ENCODE measurements at regions not wholly inside any gene's neighbourhood (a gene's known extent, or its start where the extent isn't known, plus 50 kb on each side); places are given as distances from the start of the nearest gene placed in this dataset.
"Not testable (repeated sequence)": the region's sequence is repeated elsewhere in the genome, so short reads cannot be mapped to it uniquely, and the experiment has no call there.

- no peak for DNase-seq
Observed at GRCh38 chrX:38943120-38943519, 141.9 kb downstream of the MID1IP1 start.

- no peak for DNase-seq
Observed at GRCh38 chrX:38948046-38948445, 146.8 kb downstream of the MID1IP1 start.

GRCh38 chrX:38954520-38954919 lies 153.3 kb downstream of the MID1IP1 start:
- no peak for DNase-seq

- DNase-seq, result no peak
Observed at GRCh38 chrX:38959736-38960135, 158.5 kb downstream of the MID1IP1 start.

GRCh38 chrX:38960137-38960536 lies 158.9 kb downstream of the MID1IP1 start:
- DNase-seq, result no peak

GRCh38 chrX:38961936-38962335 lies 160.7 kb downstream of the MID1IP1 start:
- no peak for DNase-seq

GRCh38 chrX:38963244-38963643 lies 162.0 kb downstream of the MID1IP1 start:
- DNase-seq, result not testable (repeated sequence)

GRCh38 chrX:38965888-38966287 lies 164.6 kb downstream of the MID1IP1 start:
- DNase-seq, result no peak

GRCh38 chrX:38968344-38969216 lies 167.3 kb downstream of the MID1IP1 start:
- no peak for DNase-seq

- DNase-seq, result no peak
Observed at GRCh38 chrX:38970074-38970473, 168.8 kb downstream of the MID1IP1 start.

GRCh38 chrX:38970845-38971244 lies 169.6 kb downstream of the MID1IP1 start:
- DNase-seq, result no peak

- DNase-seq, result no peak
Observed at GRCh38 chrX:38973322-38973721, 172.1 kb downstream of the MID1IP1 start.

GRCh38 chrX:38974542-38974941 lies 173.3 kb downstream of the MID1IP1 start:
- DNase-seq, result no peak

GRCh38 chrX:38975368-38975942 lies 174.2 kb downstream of the MID1IP1 start:
- DNase-seq, result no peak

GRCh38 chrX:38982370-38982769 lies 181.1 kb downstream of the MID1IP1 start:
- no peak for DNase-seq

GRCh38 chrX:38982843-38983242 lies 181.6 kb downstream of the MID1IP1 start:
- no peak for DNase-seq

GRCh38 chrX:38985375-38985774 lies 184.1 kb downstream of the MID1IP1 start:
- peak; percentile 33 to 60 for DNase-seq

- DNase-seq, result no peak
Observed at GRCh38 chrX:38985945-38986344, 184.7 kb downstream of the MID1IP1 start.

GRCh38 chrX:38986586-38986985 lies 185.3 kb downstream of the MID1IP1 start:
- no peak for DNase-seq

GRCh38 chrX:38987198-38987651 lies 186.0 kb downstream of the MID1IP1 start:
- peak in 1 of 2 experiments; percentile 0 for DNase-seq

GRCh38 chrX:38988301-38988700 lies 187.0 kb downstream of the MID1IP1 start:
- no peak for DNase-seq

GRCh38 chrX:38989076-38989475 lies 187.8 kb downstream of the MID1IP1 start:
- no peak for DNase-seq

- no peak for DNase-seq
Observed at GRCh38 chrX:38991656-38992440, 190.6 kb downstream of the MID1IP1 start.
